Erythroblast (primary cell): ENCODE measurements at regions not wholly inside any gene's neighbourhood (a gene's known extent, or its start where the extent isn't known, plus 50 kb on each side); places are given as distances from the start of the nearest gene placed in this dataset.

ENCODE experiments used
- GATA1 ChIP-seq: IDR thresholded peaks from 2 replicates; pipeline ENCODE4 v1.6.1; 2011; ENCODE audit warnings: low read depth, mild to moderate bottlenecking, control low read depth, low read length, moderate library complexity
- POLR2A ChIP-seq: IDR thresholded peaks from 2 replicates; pipeline ENCODE4 v1.6.1; 2011; ENCODE audit warnings: mild to moderate bottlenecking, low read length

DNA sequence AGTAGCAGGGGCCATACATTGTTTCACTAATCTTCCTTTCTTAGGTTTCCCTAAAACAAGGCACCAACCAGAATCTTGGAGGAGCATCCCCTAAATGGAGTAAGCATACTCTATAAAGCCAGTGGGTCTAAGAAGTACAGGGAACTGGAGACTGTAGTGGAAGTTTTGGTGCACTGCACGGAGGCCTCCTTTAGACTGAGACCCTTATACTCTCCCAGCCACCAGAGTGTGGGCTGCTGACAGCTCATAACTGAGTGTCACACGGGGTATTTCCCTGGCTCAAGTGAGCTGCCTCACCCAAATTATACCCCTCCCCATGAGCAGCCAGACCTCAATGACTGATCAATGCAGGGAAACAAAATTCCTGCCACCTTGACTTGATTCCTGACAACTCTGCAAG, 349.5 kb downstream of the NDFIP2 start:
- no peak for TF ChIP-seq POLR2A
- no peak for TF ChIP-seq GATA1
